Muscle of back (tissue), 3 donors: ENCODE measurements at regions not wholly inside any gene's neighbourhood (a gene's known extent, or its start where the extent isn't known, plus 50 kb on each side); places are given as distances from the start of the nearest gene placed in this dataset.

Experiments used
- DNase-seq, 3 donors: peaks; one replicate each; pipeline versions ENCODE4 v3.0.0 to v3.0.0-alpha.2; 2013

GRCh38 chr15:25181293-25182097 is 226.7 kb downstream of the SNRPN start:
- no peak for DNase-seq

DNA sequence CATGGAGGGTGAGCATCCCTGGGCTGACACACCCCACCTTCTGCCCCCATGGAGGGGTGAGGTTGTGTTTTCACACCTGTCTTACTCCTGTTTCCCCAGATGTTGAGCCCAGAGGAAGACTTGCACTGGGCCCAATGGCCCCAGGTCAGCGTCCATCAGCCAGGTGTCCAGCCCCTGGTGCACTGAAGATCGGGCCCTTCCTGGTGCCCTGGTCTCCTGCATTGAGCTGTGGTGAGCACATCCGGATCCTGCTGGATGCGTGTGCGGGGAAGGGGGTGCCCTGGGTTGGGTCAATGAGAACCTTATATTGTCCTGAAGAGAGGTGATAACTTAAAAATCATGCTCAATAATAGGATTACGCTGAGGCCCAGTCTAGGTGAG is 227.3 kb downstream of the SNRPN start:
- DNase-seq = no peak

DNA sequence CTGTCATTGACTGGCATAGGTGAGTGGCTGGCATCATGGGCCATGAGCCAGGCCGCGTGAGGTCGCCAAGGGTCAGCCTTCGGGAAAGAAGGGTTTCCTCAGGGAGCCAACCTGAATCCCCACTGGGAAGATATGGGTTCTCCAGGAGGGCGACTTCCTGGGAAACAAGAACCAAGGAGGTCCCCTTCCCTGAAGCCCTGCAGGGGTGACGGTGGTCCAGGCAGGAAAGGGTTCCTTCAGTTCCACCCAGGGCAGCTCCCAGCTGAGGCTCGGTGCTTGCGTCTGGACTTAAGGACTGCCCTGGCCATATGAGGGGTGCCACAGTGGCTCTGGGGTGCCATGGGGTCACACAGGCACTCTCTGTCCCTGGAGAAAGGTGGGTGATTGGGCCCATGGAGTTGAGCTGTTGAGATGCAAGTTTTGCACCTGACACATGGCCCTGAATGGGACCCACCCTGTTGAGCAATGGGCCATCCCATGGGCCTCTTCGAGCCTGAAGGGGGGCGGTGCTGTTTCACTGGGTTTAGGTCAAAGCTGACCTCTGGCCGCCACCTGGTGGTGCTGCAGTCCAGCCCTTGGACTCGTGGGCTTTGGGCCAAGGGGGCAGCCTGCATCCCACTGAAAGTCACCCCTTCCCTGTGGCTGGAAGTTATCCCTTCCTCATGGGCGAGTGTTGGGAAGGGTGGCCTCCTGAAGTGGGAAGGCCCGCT is 228.1 kb downstream of the SNRPN start:
- no peak for DNase-seq

DNA sequence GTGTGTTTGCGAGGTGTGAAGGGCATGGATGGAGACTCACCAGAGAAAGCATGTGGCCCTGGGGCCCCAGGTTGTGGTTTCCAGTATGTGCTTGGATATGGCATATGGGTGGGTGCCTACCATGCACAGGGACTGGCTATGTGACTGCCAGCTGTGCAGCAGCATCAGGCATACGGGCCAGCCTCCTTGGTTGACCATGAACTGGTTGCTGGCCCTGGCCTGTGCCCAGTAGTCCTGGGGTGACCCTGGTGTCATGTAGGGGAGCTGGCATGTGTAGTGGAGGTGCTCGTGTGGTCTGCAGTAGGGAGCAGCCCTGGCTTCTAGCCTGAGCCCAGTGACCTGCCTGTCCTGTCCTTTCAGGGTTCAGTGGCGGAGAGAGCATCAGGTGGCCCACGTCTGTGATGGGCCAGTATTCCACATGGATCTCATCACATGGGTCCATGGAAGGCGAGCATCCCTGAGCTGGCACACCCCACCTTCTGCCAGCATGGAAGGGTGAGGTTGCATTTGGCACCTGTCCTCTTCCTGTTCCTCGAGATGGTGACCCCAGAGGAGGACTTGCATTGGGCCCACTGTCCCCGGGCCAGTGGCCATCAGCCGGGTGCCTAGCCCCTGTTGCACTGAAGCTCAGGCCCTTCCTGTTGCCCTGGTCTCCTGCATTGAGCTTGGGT is 228.9 kb downstream of the SNRPN start:
- DNase-seq = no peak

DNA sequence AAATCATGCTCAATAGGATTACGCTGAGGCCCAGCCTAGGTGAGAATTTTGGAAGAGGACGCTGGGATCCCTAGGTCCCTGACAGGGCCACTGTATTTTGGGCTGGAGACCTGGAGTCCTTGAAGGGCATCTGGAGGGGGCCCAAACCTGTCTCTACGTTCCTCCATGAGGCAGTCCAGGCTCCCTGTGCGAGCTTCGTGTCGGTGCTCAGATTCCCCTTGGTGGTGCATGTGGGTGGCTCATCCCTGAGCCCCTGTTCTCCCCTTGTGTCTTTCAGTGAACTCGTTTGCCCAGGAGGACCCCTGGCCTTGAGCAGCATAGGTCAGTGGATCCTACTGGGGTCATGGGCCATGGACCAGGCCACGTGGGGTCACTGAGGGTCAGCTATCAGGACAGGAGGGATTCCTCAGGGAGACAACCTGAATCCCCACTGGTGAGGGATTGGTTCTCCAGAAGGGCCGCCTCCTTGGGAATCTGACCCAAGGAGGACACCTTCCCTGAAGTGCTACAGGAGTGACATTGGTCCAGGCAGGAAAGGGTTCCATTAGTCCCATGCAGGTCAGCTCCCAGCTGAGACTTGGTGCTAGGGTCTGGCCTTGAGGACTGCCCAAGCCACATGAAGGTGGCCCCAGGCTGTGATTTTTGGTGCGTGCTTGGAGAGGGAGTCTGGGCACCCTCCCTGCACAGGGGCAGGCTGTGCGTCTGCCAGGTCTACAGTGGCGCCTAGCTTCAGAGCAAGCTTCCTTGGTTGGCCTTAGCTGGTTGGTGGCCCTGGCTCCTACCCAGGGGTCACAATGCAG is 229.8 kb downstream of the SNRPN start:
- DNase-seq = no peak

DNA sequence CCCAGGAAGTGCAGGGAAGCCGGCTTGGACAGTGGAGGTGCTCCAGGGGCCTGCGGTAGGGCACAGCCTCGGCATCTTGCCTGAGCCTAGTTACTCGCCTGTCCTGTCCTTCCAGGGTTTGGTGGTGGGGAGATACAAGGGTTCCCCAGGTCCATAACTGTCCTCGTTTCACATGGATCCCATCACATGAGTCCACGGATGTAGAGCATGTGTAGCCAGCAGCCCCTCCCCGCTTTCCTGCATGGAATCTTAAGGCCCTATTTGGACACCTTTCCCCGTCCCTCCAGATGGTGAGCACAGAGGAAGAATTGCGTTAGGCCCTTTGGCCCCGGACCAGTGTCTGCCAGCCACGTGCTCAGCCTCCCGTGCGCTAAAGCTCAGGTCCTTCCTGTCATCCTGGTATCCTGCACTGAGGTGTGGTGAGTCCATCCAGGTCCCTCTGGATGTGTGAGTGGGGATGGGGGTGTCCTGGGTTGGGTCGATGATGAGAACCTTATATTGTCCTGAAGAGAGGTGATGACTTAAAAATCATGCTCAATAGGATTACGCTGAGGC is 230.4 kb downstream of the SNRPN start:
- DNase-seq = no peak

DNA sequence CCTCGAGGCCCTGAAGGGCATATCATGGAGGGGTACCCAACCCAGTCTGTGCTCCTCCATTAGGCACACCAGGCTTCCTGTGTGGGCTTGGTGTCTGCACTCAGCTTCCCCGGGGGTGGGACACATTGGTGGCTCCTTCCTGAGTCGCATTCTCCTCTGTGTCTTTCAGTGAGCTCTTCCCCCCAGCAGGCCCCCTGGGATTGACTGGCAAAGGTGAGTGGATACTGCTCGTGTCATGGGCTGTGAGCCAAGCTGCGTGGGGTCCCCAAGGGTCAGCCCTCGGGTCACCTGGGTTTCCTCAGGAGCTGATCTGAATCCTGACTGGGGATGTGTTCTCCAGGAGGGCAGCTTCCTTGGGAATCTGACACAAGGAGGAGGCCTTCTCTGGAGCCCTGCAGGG is 231.0 kb downstream of the SNRPN start:
- DNase-seq = no peak

GRCh38 chr15:25186411-25186810 is 231.6 kb downstream of the SNRPN start:
- DNase-seq = no peak

DNA sequence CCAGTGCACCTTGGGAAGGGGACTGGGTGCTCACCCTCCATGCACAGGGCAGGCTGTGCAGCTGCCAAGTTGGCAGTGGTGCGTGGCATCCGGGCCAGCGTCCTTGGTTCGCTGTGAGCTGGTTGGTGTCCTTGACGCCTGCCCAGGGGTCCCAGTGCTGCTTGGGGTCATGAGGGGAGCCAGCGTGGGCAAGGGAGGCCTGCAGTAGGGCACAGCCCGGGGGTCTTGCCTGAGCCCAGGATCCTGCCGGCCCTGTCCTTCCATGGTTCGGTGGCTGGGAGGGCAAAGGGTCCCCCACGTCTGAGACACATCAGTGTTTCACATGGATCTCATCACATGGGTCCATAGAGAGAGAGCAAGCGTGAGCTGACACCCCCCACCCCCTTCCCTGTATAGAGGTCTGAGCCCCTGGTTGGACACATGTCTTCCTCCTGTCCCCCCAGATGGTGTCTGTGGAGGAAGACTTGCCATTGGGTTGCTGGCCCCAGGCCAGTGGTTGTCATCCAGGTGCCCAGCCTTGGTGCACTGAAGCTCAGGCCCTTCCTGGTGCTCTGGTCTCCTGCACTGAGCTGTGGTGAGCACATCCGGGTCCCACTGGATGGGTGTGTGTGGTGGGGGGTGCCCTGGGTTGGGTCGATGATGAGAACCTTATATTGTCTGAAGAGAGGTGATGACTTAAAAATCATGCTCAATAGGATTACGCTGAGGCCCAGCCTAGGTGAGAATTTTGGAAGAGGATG is 232.3 kb downstream of the SNRPN start:
- no peak for DNase-seq

GRCh38 chr15:25188051-25188450 is 233.3 kb downstream of the SNRPN start:
- DNase-seq = no peak

GRCh38 chr15:25188551-25189101 is 233.8 kb downstream of the SNRPN start:
- no peak for DNase-seq

- DNase-seq = no peak
Measured at GRCh38 chr15:25189551-25189950, 234.8 kb downstream of the SNRPN start.

DNA sequence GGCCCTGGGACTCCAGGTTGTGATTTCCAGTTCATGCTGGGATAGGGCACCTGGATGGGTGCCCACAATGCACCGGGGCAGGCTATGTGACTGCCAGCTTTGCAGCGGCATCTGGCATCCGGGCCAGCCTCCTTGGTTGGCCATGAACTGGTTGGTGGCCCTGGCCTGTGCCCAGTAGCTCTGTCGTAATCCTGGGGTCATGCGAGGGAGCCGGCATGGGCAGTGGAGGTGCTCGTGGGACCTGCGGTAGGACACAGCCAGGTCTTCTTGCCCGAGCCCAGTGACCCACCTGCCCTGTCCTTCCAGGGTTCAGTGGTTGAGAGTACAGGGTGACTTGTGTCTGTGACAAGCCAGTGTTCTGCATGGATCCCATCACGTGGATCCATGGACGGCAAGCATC is 237.9 kb downstream of the SNRPN start:
- no peak for DNase-seq

- DNase-seq = no peak
Measured at GRCh38 chr15:25207369-25207768, 231.5 kb downstream of the UBE3A start.

- no peak for DNase-seq
Measured at GRCh38 chr15:25208735-25209134, 230.1 kb downstream of the UBE3A start.

GRCh38 chr15:25220834-25221233 is 218.0 kb downstream of the UBE3A start:
- no peak for DNase-seq

DNA sequence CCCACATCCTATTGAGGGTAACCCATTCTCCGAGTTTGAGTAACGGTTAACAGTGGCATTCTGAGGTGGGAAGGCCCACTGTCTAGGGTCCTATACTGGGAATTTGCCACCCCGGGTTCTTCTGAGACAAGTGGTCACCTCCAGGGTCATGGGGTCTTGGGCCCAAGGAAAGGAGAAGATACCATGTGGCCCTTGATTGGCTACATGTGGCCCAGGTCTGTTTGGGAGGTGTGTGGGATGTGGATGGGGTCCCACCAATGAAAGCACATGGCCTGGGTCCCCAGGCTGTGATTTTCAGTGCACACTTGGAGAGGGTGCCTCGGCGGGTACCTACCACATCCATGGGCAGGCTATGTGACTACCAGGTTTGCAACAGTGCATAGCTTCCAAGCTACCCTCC is 214.4 kb downstream of the UBE3A start:
- DNase-seq = no peak

DNA sequence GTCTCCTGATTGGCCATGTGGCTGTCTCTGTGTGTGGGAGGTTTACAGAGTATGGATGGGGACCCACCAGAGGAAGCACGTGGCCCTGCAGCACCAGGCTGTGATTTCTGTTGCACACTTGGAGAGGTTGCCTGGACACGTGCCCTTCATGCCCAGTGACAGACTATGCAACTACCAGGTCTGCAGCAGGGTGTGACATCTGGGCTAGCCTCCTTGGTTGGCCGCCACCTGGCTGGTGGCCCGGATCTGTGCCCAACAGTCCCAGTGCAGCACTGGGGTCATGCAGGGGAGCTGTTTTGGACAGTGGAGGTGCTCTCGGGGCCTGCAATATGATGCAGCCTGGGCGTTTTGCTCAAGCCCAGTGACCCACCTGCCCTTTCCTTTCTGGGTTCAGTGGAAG is 212.5 kb downstream of the UBE3A start:
- DNase-seq = no peak

GRCh38 chr15:25228261-25228660 is 210.6 kb downstream of the UBE3A start:
- no peak for DNase-seq

DNA sequence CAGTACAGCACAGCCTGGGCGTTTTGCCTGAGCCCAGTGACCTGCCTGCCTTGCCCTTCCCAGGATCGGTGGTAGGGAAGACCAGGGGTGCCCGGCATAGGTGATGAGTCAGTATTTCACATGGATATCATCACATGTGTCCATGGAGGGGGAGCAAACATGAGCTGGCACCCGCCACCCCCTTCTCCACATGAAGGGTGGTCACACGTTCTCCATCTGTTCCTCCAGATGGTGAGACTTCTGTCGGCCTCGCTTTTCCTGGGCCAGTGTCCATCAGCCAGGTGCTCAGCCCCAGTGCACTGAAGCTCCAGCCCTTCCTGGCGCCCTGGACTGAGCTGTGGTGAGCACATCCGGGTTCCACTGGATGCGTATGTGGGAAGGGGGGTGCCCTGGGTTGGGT is 208.4 kb downstream of the UBE3A start:
- no peak for DNase-seq
